ENCODE measurements at regions not wholly inside any gene's neighbourhood (a gene's known extent, or its start where the extent isn't known, plus 50 kb on each side); places are given as distances from the start of the nearest gene placed in this dataset.
"Not testable (repeated sequence)": the region's sequence is repeated elsewhere in the genome, so short reads cannot be mapped to it uniquely, and the experiment has no call there.

GRCh38 chr1:149724618-149725302 lies 57.7 kb upstream of the FCGR1A start:
- H3K4me1 ChIP-seq; H3K27ac ChIP-seq; H3K4me3 ChIP-seq; H3K36me3 ChIP-seq; DNase-seq (ENCODE audit: low spot score); H3K9me3 ChIP-seq; H3K27me3 ChIP-seq: not testable (repeated sequence)

- not testable (repeated sequence) for H3K9me3 ChIP-seq; H3K27ac ChIP-seq; H3K4me1 ChIP-seq; DNase-seq (ENCODE audit: low spot score); H3K36me3 ChIP-seq; H3K27me3 ChIP-seq; H3K4me3 ChIP-seq
These were observed 55.8 kb upstream of the FCGR1A start for GRCh38 chr1:149726688-149727087.

- H3K9me3 ChIP-seq; DNase-seq (ENCODE audit: low spot score); H3K4me1 ChIP-seq; H3K27me3 ChIP-seq; H3K36me3 ChIP-seq; H3K4me3 ChIP-seq; H3K27ac ChIP-seq: not testable (repeated sequence)
These were observed 53.9 kb upstream of the FCGR1A start for GRCh38 chr1:149728598-149728997.
